GM19372 (cell line): ENCODE measurements at regions not wholly inside any gene's neighbourhood (a gene's known extent, or its start where the extent isn't known, plus 50 kb on each side); places are given as distances from the start of the nearest gene placed in this dataset.

ENCODE experiments used
- ATAC-seq: cut with Tn5 transposase; IDR thresholded peaks from one replicate; pipeline ENCODE4 v1.9.1; 2021; ENCODE audit warnings: mild to moderate bottlenecking, low read depth, moderate library complexity; ENCODE audit not compliant: unreplicated experiment

DNA sequence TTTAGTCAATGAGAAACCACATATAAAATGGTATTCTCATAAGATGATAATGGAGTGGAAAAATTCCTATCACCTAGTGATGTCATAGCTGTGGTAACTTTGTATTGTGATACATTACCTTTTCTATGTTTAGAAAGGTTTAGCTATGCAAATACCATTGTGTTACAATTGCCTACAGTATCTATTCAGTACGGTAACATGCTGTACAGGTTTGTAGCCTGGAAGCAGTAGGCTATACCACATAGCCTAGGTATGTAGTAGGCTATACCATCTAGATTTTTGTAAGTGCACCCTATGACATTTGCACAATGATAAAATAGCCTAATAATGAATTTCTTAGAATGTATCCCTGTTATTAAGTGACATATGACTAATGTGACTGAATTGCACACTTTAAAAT lies 50.5 kb upstream of the CCDC196 start:
- ATAC-seq, result no peak
